Panc1 (cell line): ENCODE measurements at regions not wholly inside any gene's neighbourhood (a gene's known extent, or its start where the extent isn't known, plus 50 kb on each side); places are given as distances from the start of the nearest gene placed in this dataset.

Source experiments
- ATAC-seq: fragments of 200-7000 bp; cut with Tn5 transposase; 2 replicates; pipeline ENCODE4 v1.9.1; 2020; ENCODE audit warnings: mild to moderate bottlenecking, moderate library complexity
- BruUV-seq: library from RNA; stranded (reverse); fragments of 400-500 nt; replicated peaks from 2 replicates; lab custom pipeline; 2021; lab: Mats Ljungman, UMichigan
- CTCF ChIA-PET: fragments of 300-600 bp; sonication (Branson Sonifier 250); formaldehyde crosslinking; loops from one replicate; lab custom pipeline; 2022; ENCODE audit warnings: antibody characterized with exemption; lab: Charles Lee
- POLR2A ChIA-PET: fragments of 300-600 bp; sonication (Branson Sonifier 250); formaldehyde crosslinking; loops from one replicate; lab custom pipeline; 2022; ENCODE audit warnings: antibody characterized with exemption; lab: Charles Lee
- DNase-seq: peaks from one replicate; pipeline ENCODE4 v3.0.0-alpha.2; 2010; ENCODE audit warnings: low read depth, low spot score
- H3K27ac ChIP-seq: 2 replicates; pipeline ENCODE4 v1.5.1; 2011; ENCODE audit warnings: mild to moderate bottlenecking, low read length, inconsistent platforms
- H3K27me3 ChIP-seq: fragments of 200-500 bp; sonication (Bioruptor generic); 2 replicates; pipeline ENCODE4 v1.6.0; 2014; ENCODE audit warnings: low read length, inconsistent platforms; ENCODE audit not compliant: control insufficient read depth, insufficient read depth
- H3K36me3 ChIP-seq: fragments of 200-500 bp; sonication (Bioruptor generic); 2 replicates; pipeline ENCODE4 v1.5.1; 2014; ENCODE audit warnings: inconsistent platforms, mild to moderate bottlenecking, low read length, moderate library complexity; ENCODE audit not compliant: control insufficient read depth, insufficient read depth
- H3K4me1 ChIP-seq: 2 replicates; pipeline ENCODE4 v1.5.1; 2011; ENCODE audit warnings: inconsistent platforms, mild to moderate bottlenecking, low read length, moderate library complexity; ENCODE audit not compliant: control insufficient read depth, insufficient read depth
- H3K4me3 ChIP-seq, 2 experiments: 2 replicates each; pipeline ENCODE4 v1.5.1; 2011 to 2012; ENCODE audit warnings: low read depth in 2 of 2, low read length in 2 of 2, mild to moderate bottlenecking in 2 of 2, inconsistent platforms in 1 of 2, moderate library complexity in 1 of 2
- H3K9me3 ChIP-seq: fragments of 200-500 bp; sonication (Bioruptor generic); 2 replicates; pipeline ENCODE4 v1.5.1; 2014; ENCODE audit warnings: low read depth, mild to moderate bottlenecking, inconsistent platforms, low read length, moderate library complexity; ENCODE audit not compliant: control insufficient read depth, insufficient read depth
- CTCF ChIP-seq: fragments of 450-650 bp; IDR thresholded peaks from 2 replicates; pipeline ENCODE4 v1.5.1; 2017; ENCODE audit warnings: mild to moderate bottlenecking
- POLR2AphosphoS5 ChIP-seq: IDR thresholded peaks from 2 replicates; pipeline ENCODE4 v1.6.1; 2012; ENCODE audit warnings: mild to moderate bottlenecking, low read depth, low read length, moderate library complexity
- REST ChIP-seq, 2 experiments: IDR thresholded peaks; 2 replicates each; pipeline ENCODE4 v1.6.1; 2011 to 2012; ENCODE audit warnings: low read depth in 2 of 2, control low read depth in 1 of 2, low read length in 1 of 2, mild to moderate bottlenecking in 1 of 2, moderate library complexity in 1 of 2; ENCODE audit not compliant: insufficient read depth in 1 of 2
- SIN3A ChIP-seq: IDR thresholded peaks from 2 replicates; pipeline ENCODE4 v1.6.1; 2012; ENCODE audit warnings: low read depth, mild to moderate bottlenecking, low read length, moderate library complexity, borderline replicate concordance; ENCODE audit not compliant: insufficient read depth
- TCF7L2 ChIP-seq: IDR thresholded peaks from 2 replicates; pipeline ENCODE4 v1.6.1; 2011; ENCODE audit warnings: mild to moderate bottlenecking, low read depth, low read length, inconsistent platforms
- in situ Hi-C: cut with HindIII; loops from 2 replicates; pipeline ENCODE4 v1.10.0; 2016; ENCODE audit warnings: low sequenced_read_pairs, low pct_unique_long_range_greater_than_20kb
- intact Hi-C: fragments of 100-400 bp; cut with micrococcal nuclease; formaldehyde crosslinking; loops from one replicate; pipeline ENCODE4 v1.10.0; 2022; ENCODE audit not compliant: unreplicated experiment

- ChIA-PET CTCF (no interaction called here), POLR2A (no interaction called here)
- no peaks in the 10 kb centered on the region for H3K9me3 ChIP-seq
- H3K36me3 ChIP-seq: no peaks in the 10 kb centered on the region
- intact Hi-C loops (no loop called here), in situ Hi-C loops (no loop called here)
- H3K4me1 ChIP-seq: no peaks in the 10 kb centered on the region
- no peak for ATAC-seq
- TF ChIP-seq CTCF (no peak), REST (IDR thresholded peaks at IDR 0.05; ENCODE audit: insufficient read depth in 1 of 2, low read depth in 2 of 2, low read length in 1 of 2) (no peak), SIN3A (no peak), TCF7L2 (no peak), POLR2AphosphoS5 (no peak)
- no peak for DNase-seq
- no TSS peak for BruUV-seq
- no peak overlapping the region for H3K27ac ChIP-seq
- no peaks in the 10 kb centered on the region for H3K27me3 ChIP-seq
- no peak overlapping the region for H3K4me3 ChIP-seq
These were observed 308.1 kb downstream of the SFMBT2 start for GRCh38 chr10:7102557-7103349.

GRCh38 chr10:7102084-7102483, 308.8 kb downstream of the SFMBT2 start:
- ATAC-seq (no peak), DNase-seq (no peak)
- Histone ChIP-seq H3K27me3 (no peaks in the 10 kb centered on the region), H3K36me3 (no peaks in the 10 kb centered on the region), H3K27ac (no peak overlapping the region), H3K4me3 (no peak overlapping the region), H3K4me1 (no peaks in the 10 kb centered on the region), H3K9me3 (no peaks in the 10 kb centered on the region)
- POLR2A ChIA-PET: no interaction called here
- intact Hi-C loops (no loop called here), in situ Hi-C loops (no loop called here)
- BruUV-seq: no TSS peak
- CTCF ChIA-PET: no interaction called here
- no peak for TF ChIP-seq POLR2AphosphoS5

GRCh38 chr10:7101451-7101850, 309.4 kb downstream of the SFMBT2 start:
- DNase-seq: no peak
- Histone ChIP-seq H3K27me3 (no peaks in the 10 kb centered on the region), H3K9me3 (no peaks in the 10 kb centered on the region), H3K4me1 (no peaks in the 10 kb centered on the region), H3K27ac (no peak overlapping the region), H3K36me3 (no peaks in the 10 kb centered on the region), H3K4me3 (no peak overlapping the region)
- no peak for ATAC-seq
- ChIA-PET CTCF (no interaction called here), POLR2A (no interaction called here)
- in situ Hi-C loops (no loop called here), intact Hi-C loops (no loop called here)
- BruUV-seq: no TSS peak
- TF ChIP-seq CTCF: no peak
- no peak for TF ChIP-seq TCF7L2
- no peak for TF ChIP-seq POLR2AphosphoS5
- TF ChIP-seq SIN3A: no peak
- no peak for TF ChIP-seq REST (IDR thresholded peaks at IDR 0.05; ENCODE audit: insufficient read depth in 1 of 2, low read depth in 2 of 2, low read length in 1 of 2)
